ENCODE measurements at regions not wholly inside any gene's neighbourhood (a gene's known extent, or its start where the extent isn't known, plus 50 kb on each side); places are given as distances from the start of the nearest gene placed in this dataset.
"Not testable (repeated sequence)": the region's sequence is repeated elsewhere in the genome, so short reads cannot be mapped to it uniquely, and the experiment has no call there.

DNA sequence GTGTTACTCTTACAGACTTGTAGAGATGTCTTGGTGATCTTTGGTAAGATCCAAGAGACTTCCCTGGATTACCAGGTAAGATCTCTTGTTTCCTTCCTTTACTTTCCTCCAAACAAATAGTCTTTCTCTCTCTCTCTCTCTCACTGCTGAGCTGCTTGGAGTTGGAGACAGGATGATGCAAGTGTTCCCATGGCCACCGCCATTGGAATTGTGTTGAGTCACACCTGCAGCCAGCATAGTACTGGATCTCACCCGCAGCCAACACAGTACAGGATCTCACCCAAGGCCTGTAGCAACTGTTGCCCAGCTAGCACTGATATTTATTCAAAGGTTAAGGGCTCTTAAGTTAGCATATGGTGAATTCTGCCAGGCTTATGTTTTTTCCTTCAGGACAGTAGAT is 1080.9 kb downstream of the FAT4 start:
- DNase-seq, result no peak

DNA sequence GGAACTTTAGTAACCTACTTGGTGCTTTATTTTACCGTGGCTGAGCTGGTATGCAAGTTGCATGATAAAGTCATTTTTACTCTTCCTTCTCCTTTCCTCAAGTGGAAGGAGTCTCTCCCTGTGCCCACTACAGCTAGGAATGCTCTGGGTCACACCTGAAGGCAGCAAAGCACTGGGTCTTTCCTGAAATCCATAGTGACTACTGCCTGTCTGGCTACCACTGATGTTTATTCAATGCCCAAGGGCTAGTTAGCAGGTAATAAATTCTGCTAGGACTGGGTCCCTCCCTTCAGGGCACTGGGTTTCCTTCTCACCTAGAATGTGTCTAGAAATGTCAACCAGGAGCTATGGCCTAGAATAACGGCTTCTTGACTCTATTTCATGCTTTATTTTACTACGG is 1081.4 kb downstream of the FAT4 start:
- DNase-seq, result no peak

- no peak for DNase-seq
Measured at GRCh38 chr4:126396703-126397102, 1081.9 kb downstream of the FAT4 start.

GRCh38 chr4:126404549-126404948 is 1089.8 kb downstream of the FAT4 start:
- DNase-seq, result no peak

DNA sequence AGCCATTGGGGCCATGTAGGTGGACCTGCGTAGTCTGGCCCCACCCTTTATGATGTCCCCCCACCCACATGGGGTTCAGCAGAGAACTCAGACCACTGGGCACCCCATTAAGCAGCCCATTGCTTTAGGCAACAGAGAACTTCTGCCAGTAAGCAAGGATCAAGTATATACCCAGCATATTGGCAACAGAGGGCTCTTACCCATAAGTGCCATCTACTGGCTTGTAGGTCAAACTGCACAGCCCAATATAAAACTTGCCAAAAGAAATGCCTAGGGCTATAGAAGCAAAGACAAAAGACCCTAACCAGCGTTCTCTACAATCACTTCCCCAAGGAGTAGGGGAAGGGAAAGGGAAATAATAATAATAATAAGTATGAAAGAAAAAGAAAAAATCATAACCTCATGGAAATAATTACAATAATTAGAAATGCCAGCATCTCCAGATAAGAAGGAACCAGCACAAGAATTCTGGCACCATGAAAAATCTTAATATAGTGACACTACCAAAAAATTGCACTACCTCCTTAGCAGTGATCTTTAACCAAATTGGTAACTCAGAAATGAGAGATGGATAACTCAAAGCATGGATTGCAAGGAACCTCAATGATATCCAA is 1090.7 kb downstream of the FAT4 start:
- DNase-seq, result no peak

DNA sequence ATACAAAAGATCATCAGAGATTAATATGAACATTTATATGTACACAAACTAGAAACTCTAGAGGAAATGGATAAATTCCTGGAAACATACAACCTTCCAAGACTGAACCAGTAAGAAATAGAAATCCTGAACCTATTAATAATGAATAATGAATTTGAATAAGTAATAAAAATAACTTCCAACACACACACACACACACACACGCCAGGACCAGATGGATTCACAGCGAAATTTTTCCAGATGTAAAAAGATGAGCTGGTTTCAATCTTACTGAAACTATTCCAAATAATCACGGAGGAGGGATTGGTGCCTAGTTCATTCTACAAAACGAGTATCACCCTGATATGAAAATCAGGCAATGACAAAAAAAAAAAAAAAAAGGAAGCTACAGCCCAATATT is 1095.0 kb downstream of the FAT4 start:
- no peak for DNase-seq

DNA sequence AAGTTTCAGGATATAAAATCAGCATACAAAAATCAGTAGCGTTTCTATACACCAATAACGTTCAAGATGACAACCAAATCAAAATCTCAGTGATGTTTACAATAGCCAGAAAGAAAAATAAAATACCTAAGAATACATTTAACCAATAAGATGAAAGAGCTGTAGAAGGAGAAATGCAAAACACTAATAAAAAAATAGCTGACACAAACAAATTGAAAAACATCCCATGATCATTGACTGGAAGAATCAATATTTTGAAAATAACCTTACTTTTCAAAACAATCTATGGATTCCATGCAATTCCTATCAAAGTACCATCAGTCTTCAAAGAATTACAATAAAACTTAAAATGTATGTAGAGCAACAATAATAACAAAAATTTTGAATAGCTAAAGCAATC is 1096.3 kb downstream of the FAT4 start:
- no peak for DNase-seq

- not testable (repeated sequence) for DNase-seq
Measured at GRCh38 chr4:126412310-126412709, 1097.6 kb downstream of the FAT4 start.

GRCh38 chr4:126414741-126415140 is 1100.0 kb downstream of the FAT4 start:
- DNase-seq, result no peak

GRCh38 chr4:126419266-126419665 is 1104.5 kb downstream of the FAT4 start:
- DNase-seq, result no peak

- no peak for DNase-seq
Measured at GRCh38 chr4:126427853-126428252, 1113.1 kb downstream of the FAT4 start.

DNA sequence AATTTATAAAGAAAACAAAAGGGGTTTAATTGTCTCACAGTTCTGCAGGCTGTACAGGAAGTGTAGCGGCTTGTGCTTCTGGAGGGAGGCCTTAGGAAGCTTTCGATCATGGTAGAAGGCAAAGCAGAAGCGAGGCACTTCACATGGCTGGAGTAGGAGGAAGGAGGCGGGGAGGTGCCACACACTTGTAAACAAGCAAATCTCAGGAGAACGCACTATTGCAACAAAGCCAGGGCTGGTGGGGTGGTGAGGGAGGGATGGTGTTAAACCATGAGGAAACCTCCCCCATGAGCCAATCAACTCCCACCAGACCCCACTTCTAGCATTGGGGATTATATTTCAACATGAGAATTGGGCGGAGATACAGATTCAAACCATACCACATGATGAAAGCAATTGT is 1116.3 kb downstream of the FAT4 start:
- no peak for DNase-seq

GRCh38 chr4:126435491-126435890 is 1120.7 kb downstream of the FAT4 start:
- peak; percentile 80 for DNase-seq

DNA sequence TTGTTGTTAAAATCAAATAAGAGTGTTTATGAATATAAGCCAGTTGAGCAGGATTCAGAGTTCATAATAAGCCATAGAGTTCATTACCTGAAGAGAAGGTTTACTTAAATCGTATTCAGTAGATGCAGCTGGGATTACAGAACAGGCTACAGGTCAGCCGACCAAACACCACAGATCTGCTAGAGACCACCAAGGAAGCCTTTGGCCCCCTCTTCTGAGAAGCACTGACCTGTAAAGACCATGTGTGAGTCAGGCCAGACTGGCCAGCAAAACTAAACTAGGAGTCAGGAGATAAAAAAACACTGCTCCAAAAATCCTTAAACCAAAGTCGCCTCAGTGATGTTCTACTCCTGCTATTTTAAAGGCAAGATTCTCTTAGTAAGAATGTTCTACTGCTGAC is 1125.5 kb downstream of the FAT4 start:
- no peak for DNase-seq

DNA sequence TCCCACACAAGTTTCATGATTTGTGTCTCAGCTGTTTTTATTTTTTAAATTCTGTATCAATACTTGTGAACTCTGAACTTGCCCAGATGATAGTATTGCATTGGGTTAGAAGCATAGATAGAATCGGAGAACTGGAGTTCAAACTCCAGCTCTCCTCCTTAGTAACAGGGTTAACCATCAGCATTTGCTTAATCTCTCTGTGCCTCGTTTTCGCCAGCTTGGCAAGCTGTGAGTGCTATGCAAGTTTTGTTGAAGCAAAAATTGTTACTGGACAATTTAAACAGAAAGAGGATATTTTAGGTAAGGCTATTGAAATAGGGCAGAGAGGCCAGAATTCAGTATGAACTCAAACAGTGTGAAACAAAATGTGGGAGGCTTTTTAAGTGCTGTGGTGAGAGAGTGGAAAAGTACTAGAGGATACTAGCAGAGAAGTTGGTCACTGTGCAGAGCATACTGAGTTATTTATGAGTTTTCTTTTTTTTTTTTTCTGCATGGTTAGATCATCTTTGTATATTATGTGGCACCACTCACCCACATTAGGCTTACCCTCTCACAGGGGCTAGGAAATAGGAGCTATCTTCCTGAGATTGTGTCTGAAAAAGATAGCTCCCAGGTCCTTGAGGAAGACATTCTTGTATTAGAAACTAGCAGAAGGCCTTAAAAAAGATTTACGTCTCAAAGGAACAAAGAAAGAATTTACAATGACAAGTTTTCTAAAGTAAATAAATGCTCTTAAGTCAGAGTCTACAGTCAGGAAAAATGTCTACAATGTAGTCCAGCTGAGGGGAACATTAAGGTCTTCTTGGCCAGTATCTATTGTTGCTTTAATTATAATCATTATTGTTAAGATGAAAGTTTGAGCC is 1126.6 kb downstream of the FAT4 start:
- no peak for DNase-seq

GRCh38 chr4:126445596-126445995 is 1130.8 kb downstream of the FAT4 start:
- DNase-seq, result no peak

DNA sequence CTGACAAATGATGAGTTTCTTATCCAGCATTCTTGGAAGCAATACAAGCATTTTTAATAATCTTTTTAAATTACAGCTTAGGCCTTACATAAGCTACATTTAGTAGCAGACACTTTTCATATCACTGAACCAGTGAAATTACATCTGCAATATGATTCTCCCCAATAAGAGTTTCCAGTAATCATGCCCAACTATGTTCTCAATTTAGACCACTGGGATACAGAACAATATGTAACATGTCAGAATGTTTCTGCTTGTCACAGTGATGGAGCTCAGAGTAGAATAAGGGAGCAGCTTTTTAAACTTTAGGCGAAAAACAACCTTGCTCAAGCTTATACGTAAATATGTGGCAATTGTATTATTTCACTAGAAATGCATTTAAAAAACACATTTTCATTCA is 1132.2 kb downstream of the FAT4 start:
- no peak for DNase-seq

DNA sequence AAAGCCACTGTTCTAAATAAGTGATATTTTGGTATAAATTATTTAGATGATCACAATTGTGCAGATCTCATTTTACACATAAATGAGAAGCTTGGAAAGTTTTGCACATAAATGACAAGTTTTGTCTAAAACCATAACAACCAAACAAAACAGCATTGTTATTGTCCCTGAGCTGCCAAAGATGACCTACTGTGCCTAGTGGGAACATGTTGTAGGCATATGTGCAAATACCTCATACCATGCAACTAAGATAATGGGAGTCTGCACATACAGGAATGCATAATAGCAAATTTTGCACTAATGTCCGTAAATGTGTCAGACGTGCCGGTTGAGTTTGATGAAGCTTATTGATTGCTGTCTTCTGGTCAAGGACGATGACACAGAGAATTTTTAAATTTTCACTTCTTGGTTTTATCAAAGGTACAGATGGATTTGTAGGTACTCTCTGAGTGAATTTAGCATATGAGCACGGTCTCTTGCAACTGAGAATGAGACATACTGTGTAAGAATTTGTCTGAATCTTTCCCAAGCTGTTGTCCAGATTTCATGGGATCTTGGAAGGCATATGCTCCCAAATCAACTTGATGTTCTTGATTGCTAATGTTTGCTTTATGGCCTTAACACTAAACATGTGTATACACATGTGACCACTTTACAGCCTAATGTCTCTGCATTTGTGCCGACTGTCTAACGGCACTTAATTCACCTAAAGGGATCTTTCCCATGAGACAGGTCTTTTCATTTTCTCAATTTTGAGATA is 1133.5 kb downstream of the FAT4 start:
- no peak for DNase-seq

DNA sequence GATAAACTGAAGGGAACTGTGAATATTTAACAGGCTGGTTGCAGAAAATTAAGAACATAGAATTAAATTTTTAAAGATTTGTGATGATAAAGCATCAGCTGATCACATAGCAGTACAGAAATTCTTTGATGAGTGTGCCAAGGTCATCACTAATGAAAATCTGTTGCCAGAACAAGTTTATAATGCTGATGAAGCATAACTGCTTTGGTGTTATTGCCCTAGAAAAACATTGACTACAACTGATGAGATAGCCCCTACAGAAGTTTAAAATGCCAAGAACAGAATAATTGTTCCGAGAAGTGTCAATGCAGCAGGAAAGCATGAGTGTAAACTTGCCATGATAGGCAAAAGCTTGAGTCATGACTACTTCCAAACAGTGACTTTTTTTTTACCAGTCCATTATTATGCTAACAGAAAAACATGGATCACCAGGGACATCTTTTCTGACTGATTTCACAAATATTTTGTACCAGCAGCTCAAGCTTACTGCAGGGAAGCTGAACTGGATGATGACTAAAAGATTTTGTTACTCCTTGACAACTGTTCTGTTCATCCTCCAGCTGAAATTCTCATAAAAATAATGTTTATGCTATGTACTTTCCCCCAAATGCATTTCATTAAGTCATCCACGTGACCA is 1136.6 kb downstream of the FAT4 start:
- DNase-seq, result no peak

DNA sequence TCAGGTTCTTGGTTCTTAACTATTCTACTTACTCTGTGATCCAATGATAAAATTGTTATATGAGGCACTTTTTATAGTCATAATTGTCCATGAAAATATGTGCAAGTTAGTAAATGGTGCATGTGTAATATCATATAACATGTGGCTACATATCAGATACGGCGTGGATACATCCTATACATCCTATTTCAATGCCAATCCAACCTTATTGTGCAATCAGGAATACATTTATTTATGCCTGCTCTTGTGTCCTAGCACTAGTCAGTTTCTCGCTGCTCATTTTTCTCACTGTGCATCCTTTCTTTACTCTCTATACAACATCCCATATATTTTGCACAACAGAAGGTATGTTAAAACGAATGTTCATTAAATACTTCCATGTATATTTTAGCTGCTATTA is 1141.1 kb downstream of the FAT4 start:
- no peak for DNase-seq

DNA sequence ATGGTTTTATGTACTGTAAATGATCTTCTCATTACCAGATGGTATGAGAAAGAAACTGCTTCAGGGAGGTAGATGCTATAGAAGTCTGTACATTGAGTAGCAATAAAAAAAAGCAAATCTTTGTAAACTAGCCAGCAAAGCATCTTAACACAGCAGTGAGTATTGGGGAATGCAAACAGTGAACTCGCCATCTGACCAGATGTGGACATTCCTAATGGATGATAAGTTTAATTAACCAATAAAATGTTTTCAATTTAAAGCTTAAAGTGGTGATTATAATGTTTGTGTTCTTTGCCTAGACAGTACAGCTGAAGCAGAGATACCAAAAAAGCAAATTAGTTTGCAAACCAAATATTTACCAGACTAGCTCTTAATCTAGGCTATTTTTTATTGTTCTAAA is 1144.2 kb downstream of the FAT4 start:
- DNase-seq, result no peak

DNA sequence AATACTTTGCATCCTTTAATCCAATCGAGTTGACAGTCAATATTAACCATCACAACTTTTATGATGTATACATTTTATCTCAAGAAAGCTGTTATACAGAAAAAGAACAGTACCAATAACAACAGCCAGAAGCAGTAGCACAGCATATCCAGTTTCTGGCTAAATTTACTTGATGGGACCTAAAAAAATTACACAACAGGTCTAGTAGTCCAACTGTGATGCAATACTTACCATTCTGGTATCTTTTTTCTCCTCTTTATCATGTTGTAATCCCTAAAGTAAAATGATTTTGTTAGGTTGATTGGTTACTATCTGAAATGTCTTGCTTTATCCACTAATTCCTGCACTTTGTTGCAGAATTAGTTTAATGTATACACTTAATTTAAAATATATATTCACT is 1150.6 kb downstream of the FAT4 start:
- DNase-seq, result no peak

GRCh38 chr4:126466848-126467247 is 1152.1 kb downstream of the FAT4 start:
- DNase-seq, result no peak
